ENCODE measurements at regions not wholly inside any gene's neighbourhood (a gene's known extent, or its start where the extent isn't known, plus 50 kb on each side); places are given as distances from the start of the nearest gene placed in this dataset.
A peak's percentile ranks its signal among the peaks of the same experiment; 100 is the strongest.

DNA sequence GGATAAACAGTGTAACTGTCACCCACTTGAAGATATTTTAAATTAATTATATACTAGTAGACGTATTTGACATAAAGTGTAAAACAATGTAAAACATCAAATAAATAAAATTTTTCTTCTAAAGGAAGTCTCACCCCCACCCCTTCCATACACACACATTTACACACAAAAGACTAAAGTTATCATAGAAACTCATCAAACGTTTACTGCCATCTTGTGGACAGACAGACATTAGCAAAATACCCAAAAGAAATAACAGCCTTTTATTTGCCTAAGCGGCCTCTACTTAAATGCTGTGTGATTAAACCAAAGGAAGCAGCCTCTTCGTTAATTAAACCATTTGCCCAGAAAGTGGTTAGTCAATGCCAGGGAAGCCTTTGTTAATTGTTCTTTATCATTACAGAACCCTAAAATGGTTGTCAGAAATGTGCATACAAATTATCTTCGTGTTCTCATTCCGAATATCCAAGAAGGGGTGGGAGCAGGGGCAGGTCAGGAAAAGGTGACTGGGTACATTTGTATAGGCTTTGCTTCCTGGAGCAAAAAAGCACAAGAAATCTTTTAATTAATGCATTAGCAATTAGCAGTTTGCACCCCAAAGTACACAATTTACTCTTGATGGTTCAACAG is 176.2 kb upstream of the SASH1 start:
- no peak for DNase-seq

DNA sequence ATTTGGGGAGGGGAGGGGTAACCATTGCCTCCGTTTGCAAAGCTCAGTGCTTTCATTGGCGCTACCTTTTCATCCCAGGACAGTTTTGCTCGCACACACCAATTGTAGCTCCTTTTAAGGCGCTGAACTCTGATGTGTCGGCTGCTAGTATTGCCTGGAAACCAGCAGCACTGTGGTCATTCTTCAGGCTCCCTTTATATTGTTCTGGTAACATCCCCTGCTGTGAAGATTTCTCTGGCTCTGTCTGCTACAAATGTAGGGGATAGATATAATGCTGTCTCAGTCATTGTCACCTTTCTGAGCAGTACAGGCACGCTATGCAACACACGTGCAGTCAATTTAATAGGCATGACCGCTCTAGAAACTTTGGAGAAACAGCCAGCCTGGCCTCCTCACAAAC is 172.9 kb upstream of the SASH1 start:
- no peak for DNase-seq

DNA sequence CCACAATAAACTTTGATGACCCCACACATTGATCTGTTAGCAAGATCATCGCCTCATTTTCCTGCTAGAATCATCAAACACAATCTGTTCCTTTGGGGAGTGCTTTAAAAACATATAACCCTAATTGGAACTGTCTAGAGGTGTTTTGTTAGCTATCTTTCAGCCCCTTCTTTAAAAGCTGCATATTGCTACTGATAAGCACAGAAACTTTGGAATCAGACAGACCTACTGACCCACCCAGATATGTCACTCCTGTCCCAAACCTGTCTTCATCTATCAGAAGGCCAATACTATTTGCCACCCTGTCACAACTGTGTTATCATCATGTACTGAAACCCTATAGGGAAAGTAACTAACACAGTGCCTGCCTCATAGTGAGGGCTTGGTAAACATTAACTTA is 172.4 kb upstream of the SASH1 start:
- DNase-seq, result no peak

DNA sequence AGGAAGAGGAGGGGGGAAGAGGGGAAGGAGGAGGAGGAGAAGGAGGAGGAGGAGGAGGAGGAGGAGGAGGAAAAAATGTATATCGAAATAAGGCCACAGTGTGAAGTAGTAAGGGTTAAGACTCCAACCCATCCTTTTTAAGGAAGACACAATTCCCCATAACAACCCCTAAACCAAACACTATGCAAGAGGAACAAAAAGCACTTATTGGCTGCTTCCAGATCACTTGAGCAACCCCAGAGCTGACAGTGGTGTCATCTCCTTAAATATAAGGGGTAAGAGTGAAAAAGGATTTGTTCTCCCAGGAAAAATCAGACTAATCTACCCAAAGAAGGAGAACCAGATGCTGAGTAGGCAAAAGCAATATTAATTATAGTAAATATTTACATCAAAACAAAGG is 169.1 kb upstream of the SASH1 start:
- DNase-seq, result no peak

DNA sequence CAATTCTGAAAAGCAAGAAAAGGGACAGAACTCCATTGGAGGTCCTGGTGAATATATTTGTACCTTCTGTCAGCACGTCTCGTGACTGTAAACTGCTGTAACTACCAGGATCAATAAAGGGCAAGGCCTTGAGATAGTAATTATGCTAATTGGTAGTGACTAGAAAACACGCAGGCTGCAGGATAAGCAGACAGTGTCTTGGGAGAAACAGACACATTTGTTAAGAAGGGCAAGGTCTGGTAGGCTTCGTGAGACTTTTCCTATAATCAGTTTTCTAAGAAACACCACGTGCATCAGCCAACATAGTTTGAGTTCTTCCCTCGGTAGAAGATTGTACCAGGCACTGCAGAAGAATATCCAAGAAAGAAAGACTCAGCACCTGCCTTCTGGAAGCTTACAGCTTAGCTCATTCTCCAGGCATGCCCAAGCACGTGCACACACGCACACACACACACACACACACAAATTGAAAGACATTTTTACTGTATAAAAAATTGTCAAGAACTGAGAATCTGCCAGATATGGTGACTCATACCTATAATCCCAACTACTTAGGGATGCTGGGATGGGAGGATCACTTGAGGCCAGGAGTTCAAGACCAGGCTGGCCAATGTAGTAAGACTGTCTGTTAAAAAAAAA is 167.0 kb upstream of the SASH1 start:
- no peak for DNase-seq

DNA sequence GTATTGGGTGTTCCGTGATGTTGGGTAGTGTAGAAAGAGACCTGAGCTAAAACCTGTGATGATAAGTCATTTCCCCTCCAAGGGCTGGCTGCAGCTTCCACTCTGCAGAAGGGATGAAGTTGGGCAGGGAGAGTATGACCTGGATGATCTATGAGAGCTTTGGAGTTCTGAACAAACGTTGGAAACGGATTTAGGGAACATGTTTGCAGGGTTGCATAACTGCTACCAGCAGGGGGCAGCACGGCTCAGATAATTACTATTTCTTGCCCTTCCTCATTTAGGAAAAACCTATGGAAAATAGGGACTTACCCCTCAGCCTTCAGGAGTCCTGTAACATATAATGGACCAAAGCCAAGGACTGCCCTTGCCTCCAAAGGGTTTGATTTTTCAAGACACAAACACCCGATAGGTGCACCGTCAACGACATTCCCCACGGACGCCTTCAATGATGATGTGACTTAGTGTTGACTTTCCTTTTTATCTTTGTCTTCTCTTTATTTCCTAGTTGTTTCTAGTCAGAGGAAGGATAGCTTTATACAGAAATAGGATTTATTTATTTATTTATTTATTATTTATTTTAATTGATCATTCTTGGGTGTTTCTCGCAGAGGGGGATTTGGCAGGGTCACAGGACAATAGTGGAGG is 164.9 kb upstream of the SASH1 start:
- peak; percentile 4 for DNase-seq

DNA sequence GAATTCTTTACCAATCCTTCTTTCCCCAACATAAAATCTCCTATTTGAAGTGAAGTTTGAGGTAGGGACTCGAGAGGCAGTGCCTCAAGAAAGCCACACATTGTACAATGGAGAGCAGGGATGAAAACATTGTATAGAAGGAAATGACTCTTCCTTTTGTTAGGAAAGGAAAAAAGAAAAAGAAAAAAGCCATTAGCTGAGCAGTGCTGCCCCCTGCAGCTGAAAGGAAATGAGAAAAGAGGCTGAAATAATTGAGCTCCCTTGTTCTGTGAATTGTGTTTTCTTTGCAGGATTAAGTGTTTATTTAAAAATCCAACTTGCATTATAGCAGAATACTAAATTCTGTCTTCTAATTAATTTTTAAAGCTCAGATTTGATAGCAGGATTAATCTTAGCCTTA is 162.9 kb upstream of the SASH1 start:
- DNase-seq, result peak; percentile 6

DNA sequence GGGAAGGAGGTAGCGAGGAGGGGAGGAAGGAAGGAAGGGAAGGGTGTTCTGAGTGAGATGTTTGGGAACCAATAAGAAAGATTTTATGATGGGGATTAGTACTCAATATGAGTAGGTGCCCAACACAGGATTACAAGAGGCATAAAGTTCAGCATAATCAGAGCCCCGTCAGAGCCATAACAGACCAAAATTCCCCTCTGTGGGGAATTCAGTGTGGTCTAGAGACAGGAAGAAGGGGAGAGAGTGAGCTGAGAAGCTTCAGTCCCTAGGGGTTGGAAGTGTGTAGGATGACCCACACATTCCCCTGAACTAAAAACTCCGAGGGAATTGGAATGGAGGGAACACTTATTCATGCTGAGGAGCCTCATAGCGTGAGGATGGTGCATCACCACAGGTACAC is 160.3 kb upstream of the SASH1 start:
- DNase-seq, result no peak

DNA sequence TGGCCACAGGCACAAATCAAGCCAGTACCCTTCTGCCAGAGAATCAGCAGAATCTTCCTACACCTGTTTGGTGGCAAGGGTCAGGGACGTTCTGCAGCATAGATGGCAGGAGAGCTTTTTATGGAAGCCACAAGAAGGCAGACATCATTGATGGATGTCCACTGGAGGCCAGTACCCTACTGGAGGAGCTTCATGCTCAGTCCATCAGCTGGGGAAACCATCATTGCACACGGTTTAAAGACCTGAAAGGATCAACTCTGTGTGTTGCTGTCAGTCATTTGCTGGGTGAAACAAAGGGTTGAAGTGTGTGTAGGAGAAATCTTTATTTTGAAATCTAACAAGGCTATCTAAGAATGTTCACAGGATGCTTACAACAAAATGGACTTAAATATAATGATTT is 158.9 kb upstream of the SASH1 start:
- no peak for DNase-seq

DNA sequence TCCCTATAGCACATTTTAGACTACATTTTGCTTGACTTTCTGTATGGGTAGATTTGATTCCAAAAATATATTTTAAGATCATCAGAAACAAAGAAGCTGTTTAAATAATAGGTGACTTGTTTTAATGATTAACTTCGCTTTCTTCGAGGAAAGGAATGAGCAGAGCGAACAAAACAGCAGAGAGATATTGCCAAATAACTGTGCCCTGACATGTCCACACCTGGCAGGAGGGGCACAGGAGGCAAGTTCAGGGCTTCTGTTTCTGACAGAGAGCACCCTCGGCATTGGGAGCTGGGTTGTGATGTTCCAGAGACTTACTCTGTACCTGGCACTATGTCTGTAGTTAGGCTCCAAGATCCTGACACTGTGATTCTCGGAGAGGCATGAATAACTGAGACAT is 155.7 kb upstream of the SASH1 start:
- no peak for DNase-seq

DNA sequence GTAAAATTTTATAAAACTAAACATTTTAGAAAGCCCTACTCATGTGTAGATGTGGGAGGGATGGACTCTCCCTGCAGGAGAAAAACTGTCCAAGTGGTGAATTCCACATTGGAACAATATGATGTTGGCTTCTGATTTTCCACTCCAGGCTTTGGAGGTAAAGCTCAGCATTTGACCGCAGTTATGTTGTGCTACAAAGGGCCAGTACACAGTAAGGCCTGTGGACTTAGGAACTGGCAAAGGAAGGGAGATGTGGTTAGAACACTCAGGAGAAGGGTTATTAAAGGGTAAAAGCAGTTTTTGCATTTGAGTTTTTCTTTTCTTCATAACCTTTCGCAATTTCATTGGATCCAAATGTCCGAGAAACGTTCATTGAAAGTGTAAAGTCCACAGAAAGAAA is 150.3 kb upstream of the SASH1 start:
- DNase-seq, result no peak

DNA sequence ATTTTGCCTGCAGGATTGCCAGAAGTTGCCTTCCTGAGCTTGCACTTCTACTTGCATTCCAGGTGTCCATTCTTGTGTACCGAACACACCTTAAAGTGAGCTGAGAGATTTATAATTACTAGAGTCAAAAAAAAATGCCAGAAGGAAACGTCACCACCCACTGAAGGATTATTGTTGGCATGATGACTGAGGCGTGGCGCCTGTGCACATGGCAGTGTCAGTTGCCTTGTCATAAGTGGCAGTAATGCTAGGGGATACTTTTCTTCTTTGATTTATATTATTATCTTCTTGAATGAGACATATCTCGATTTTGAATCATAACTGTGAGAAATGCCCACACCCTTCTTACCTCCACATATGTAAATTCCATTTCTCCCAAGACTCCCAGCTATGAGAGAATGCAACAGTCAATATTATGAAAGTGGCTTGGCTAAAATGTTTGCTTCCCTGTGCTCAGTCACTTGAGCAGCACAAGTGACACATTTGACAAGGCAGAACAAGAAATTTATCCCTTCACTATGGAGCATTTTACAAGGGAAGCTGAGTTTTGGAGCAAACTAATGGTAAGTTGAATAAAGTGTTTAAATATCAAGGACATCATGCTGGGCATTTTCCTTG is 149.5 kb upstream of the SASH1 start:
- no peak for DNase-seq

DNA sequence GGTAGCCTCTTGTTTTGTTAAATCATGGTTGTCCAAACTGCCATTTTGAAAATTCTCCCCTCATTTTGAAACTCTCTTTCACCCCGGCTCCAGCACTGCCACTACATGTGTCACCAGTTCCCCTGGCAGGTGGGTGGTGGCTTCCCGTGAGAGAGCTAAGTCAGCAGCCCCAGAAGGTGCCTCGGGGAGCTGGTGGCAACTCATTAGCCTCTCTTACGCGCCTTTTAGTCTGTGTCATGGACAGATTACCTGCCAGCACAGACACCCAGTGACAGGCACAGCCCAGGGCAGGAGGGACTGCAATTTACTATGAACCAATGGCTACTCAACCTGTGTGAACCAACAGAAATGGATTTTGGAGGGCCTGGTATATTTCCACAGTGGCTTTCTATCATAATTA is 147.1 kb upstream of the SASH1 start:
- DNase-seq, result no peak

DNA sequence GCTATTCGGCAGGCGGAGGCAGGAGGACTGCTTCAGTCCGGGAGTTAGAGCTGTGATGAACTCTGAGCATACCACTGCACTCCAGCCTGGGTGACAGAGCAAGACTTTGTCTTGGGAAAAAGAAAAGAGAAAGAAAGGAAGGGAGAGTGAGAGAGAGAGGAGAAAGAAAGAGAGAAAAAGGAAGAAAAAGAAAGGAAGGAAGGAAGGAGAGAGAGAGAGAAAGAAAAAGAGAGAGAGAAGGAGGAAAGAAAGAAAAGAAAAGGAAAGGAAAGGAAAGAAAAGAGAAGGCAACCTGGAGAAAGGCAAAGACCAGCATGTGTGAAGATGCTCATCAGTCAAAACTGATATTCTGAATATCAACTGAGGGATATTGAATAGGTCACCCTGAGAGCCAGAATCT is 143.1 kb upstream of the SASH1 start:
- no peak for DNase-seq

DNA sequence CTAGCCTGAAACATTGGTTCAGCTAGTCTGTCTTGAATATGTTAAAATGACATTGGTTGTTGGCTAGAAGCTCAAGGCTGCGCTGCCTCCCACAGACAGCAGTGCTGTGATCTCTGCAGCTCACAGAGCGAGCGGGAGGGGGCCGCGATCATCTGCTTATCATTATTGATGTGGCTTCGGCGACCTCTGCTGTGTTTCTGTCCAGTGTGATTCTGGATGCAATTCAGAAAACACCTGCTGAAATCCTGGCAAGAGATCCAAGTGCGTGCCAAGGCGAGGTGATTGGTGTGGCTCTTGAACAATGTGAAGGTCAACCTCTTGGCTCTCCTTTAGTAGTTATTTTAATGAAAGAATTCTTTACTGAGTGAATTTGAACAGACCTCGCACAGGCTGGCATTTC is 142.3 kb upstream of the SASH1 start:
- no peak for DNase-seq

DNA sequence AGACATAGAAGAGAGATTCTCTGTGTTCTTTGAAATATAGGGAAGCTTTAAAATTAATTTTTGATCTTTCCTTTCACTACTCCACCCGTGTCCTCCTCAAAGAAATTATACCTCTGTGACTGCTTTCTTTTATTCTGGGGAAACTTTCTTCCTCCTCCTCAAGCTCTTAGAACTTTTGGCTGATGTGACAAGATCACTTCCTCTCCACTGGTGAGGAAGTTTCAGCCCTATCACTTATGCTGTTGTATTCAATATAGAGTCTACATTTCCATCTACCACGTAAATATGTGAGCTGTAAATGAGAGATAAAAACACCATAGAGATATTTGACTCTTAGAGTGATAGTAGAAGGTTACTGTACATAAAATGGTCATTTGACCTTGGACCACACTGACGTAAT is 141.9 kb upstream of the SASH1 start:
- DNase-seq, result no peak

DNA sequence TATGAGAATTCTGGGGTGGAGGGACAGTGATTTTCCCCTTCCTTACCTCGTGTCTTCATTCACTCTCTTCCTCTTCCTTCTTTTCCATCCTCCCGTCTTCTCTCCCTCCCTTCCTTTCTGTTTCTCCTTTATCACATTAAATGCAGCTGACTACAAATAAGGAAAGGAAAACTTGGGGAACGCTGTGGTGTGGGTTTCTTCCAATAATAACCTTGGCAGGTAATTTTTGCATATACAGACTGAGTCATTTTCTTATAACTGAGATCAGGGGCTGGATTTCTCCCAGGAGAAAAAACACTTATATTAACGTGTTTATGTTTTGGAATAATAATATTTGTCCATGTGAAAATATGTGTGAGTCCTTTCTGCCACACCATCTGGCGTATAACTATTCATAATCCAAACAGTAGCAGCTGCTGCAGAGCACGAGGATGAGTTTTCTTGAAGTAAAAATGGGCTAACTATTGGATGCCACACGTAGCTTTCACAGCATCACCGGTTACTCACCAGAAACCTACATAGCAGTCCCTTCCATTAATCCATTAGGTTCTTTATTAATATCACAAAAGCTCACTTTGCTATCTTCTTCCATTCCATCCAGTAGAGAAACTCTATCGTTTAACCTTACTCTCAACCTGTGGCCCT is 139.2 kb upstream of the SASH1 start:
- DNase-seq, result no peak

DNA sequence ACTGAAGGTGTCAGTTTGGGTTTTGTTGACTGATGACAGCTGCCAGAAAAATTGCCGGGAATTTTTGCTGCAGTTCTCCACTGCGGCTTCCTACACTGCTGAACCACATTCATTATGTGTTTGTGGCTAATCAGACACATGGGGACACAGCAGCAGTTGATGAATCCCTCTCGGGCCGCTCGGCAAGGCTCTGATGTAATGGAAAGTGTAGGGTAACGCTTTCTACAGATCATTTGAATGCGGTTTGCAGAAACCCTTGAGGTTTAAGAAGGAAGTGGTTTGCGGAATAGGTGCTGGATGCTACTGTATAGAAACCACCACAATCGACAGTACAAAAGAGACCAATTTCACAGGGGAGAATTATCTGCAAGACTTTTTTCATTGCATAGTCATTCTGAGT is 138.7 kb upstream of the SASH1 start:
- no peak for DNase-seq

DNA sequence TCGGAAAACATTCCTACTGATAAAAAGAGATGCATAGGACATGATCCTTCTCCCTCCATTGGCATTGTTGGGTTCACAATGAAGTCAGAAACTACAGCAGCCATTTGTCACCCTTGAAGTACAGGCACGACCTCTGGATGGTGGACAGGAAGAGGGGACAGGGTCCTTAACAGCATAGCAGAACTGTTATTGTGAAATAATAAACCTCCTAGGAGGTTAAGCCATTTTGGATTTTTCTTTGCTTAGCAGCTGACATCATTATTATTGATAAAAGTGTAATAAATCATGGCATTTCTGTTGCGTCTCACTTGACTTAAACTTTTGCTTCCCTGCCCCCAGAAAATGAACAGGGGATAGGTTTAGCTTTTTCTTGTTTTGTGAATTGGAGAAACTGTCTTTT is 134.3 kb upstream of the SASH1 start:
- no peak for DNase-seq

DNA sequence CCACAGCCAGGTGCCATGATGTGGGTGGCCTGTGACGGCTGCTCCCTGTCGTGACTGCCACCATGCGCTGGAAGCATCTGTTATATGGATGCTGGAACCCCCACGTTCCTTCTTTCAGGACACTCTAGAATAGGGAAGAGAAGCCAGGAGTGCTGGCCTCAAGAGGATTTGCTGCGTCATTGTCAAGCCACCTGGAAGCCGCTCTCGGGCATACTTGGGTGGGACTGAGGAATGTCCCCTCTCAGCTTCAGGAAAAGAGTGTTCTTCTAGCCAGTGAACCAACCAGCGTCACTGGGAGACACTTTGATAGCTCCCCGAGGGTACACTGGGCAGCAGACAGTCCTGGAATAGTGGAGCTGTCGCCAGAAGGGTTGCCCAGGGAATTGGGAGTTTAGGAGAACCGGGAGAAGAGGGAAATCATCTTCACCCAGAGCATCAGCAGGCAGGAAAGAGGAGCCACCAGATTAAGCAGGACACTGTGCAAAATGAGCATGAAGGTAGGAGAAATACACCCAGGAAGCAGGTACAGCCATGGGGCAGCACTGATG is 130.8 kb upstream of the SASH1 start:
- no peak for DNase-seq

DNA sequence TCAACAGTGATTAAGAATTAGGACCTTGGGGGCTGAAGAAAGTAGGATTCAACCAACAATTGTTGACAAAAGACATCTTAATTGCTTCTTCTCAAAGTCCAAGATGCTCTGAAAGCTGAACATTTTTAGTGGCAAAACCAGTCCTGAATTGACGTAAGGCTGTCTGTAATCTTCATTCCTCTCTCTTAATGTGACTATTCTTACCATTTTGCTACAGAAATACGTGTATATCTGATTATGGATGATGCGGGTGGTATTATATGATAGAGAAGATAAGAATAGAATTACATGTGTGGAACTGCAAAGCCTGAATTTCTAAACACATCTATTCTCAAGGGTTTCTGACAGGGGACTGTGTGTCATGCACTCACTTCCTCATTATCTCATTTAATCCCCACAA is 130.3 kb upstream of the SASH1 start:
- DNase-seq, result no peak

DNA sequence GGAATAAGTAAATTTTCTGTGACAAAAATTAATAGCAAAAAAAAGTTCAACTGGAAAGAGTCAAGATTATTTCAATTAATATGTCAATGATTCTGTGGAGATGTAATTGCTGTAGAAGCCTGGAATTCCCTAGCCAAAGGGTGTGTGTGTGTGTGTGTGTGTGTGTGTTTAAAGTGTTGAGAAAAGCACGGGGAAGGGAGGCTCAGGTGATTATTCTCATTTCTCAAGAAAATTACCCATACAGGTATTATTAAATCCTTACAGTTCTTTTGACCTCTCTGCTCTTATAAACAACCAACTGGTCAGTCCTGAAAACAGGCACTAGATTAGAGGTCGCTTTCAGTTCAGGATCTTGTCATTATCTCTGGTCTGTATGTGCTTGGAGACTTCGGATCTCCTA is 129.3 kb upstream of the SASH1 start:
- no peak for DNase-seq

DNA sequence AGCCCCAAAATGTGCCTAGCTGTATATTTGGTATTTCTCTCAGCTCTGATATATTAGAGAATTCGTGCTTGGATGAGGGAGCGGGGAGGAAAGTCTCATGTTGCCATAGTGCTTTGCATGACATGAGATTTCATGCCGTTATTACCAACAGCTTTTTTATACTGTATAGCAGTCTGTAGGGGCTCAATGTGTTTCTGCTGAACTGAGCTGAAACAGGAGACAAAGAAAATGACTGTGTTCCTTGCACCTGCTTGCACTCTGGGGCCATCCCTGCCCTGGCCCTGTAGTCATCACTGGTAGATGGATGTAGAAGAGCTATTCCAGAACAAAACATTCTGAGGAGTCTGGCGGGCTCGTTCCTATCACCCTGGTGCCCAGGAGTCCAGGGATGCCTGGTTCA is 128.0 kb upstream of the SASH1 start:
- DNase-seq, result no peak

Data from occipital lobe (tissue), 1 donor.